Left hindlimb (tissue), 1 donor: ENCODE measurements at regions not wholly inside any gene's neighbourhood (a gene's known extent, or its start where the extent isn't known, plus 50 kb on each side); places are given as distances from the start of the nearest gene placed in this dataset.
"Not testable (repeated sequence)": the region's sequence is repeated elsewhere in the genome, so short reads cannot be mapped to it uniquely, and the experiment has no call there.

Experiments used
- DNase-seq: peaks from one replicate; pipeline ENCODE4 v3.0.0-alpha.2; 2018

GRCh38 chr21:8987896-8988295 lies 1533.5 kb upstream of the TPTE start:
- not testable (repeated sequence) for DNase-seq

DNA sequence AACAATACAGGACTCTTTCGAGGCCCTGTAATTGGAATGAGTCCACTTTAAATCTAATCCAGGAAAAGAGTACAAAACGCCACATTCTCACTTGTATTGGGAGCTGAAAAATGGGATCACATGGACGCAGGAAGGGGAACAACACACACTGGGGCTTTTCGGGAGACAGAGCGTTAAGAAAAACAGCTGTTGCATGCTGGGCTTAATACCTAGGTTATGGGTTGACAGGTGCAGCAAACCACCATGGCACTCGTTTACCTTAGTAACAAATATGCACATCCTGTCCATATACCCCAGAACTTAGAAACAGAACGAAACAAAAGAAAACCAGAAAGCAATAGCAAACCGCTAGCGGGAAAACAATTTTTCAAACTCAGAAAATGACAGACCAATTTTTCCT lies 1532.7 kb upstream of the TPTE start:
- no peak for DNase-seq

DNA sequence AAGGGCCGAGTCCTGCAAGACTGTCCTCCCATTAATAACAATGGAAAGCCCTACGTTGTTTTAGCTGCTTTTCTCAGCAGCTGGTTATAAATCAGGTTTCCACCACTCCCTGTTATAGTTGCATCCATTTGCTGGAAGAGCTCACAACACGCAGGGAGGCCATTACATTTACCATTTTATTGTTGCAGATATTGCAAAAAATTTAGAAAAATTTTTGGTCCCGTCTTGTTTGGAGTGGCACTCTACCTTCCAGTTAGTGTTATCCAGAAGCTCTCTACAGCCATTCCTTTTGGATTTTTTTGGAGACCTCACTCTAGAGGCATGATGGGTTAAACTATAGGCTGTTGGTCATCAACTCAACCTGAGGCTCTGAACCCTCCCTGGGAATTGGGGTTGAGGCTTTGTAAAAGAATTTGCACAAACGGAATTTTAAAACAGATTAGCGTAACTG lies 1532.1 kb upstream of the TPTE start:
- no peak for DNase-seq

- no peak for DNase-seq
Observed at GRCh38 chr21:8989721-8990325, 1531.6 kb upstream of the TPTE start.

GRCh38 chr21:8990326-8991087 lies 1530.9 kb upstream of the TPTE start:
- no peak for DNase-seq

DNA sequence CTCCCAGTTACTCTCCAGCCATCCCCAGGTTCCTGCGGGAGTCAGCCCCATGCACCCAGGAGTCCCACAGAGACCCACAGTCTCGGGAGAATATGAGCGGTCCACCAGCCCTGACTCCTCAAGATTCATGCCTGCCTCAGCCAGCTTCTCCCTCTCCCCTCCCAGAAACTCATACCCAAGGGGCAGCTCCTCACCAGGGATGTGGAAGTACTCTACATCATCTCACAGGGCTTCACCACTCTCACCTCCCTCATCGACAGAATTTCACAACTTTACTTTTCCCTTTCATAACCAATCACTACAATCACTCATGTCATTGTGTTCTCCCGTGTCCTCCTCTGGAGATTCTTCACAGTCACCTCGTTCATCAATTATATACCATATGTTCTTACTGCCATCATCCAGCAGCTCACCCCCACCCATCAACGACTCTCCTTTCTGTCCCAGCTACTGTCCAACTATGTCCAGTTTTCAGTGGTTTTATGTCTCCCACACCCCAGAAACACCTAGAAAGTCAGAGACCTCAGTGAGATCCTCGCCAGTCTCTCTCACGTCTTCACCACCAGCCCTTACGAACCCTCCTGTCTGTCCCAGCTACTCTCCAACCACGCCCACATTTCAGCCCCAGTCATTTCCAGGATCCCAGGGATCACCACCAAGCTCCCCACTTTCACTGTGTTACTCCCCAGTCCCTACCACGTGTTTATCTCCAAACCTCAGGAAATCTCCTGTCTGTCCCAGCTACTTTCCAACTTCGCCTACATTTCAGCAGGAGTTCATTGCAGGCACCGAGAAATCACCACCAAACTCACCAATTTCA lies 1530.1 kb upstream of the TPTE start:
- DNase-seq, result no peak

DNA sequence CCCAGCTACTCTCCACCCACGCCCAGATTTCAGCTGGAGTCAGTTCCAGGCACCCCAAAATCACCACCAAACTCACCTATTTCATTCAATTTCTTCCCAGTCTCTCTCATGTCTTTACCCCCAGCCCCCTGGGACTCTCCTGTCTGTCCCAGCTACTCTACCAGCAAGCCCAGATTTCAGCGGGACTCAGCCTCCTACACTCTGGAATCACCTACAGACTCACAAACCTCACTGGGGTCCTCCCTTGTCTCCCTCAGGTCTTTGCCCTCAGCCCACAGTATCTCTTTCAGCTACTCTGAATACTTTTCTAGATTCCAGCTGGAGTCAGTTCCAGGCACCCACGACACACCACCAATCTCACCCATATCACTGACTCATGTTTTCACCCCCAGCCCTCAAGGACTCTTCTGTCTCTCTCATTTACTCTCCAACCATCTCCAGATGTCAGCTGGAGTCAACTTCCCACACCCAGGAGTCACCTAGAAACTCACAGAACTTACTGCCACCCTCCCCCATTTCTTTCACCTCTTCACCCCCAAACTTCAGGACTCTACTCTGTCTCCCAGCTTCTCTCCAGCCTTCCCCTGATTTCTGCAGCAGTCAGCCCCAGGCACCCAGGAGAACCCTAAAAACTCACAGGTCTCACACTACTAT lies 1529.3 kb upstream of the TPTE start:
- DNase-seq, result no peak

- DNase-seq, result no peak
Observed at GRCh38 chr21:8992731-8993174, 1528.6 kb upstream of the TPTE start.

- DNase-seq, result no peak
Observed at GRCh38 chr21:8993284-8993942, 1528.0 kb upstream of the TPTE start.

GRCh38 chr21:8993943-8994639 lies 1527.3 kb upstream of the TPTE start:
- DNase-seq, result no peak

DNA sequence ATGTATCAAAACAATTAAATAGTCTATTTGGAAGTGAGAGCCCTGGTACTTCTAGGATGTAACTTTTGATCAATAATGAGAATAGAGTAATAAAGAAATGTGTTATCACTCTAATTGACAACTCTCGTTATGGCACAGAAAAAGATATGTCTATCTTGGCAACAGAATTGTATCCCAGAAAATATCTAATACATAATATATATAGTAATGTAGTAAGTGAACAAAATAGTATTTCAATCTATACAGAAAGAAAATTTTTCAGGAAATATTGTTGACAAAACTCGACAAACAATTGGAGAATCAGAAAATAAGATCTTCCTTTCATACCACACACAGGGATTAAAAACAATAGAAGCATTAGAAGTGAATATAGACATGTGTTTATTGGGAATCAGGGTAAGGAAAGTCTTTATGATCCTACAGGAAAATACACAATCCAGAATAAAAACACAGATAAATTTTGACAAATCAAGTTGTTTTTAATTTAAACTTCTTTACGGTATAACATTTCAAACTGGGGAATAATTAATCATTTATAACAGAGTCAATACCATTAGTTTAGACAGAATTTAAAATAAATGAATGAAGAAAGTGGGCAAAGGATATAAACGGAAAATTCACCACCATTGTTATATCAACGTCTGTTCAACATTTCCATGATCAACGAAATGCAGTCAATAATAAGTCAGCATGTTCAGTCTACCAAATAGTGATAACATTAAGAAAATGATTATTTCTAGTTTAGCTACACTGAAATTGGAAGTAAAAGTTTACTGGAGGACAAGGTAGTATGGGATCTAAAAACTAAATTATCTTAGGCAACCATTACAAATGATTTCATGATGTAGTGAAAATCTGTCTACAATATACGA lies 1526.5 kb upstream of the TPTE start:
- DNase-seq, result no peak

DNA sequence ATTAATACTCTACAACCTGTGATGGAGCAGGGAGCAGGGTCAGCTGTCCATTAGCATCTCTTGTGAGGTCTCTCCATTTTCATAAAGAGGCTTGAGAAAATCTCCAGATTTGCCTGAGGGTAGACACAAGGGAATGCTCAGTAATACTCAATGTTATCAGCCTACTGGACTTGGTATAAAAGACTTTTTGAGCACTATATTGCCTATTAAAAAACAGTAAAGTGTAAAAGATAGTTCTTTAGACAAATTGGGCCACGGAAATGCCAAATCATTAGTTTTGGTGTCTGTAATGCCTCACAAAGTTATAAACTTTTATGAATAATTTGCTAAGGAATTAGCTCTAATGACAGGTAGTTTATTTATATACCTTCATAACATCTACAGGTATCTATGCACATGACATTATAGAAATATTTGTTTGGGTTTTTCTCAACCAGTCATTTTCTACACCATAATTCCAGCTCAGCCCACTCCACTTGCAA lies 1524.9 kb upstream of the TPTE start:
- DNase-seq, result not testable (repeated sequence)

DNA sequence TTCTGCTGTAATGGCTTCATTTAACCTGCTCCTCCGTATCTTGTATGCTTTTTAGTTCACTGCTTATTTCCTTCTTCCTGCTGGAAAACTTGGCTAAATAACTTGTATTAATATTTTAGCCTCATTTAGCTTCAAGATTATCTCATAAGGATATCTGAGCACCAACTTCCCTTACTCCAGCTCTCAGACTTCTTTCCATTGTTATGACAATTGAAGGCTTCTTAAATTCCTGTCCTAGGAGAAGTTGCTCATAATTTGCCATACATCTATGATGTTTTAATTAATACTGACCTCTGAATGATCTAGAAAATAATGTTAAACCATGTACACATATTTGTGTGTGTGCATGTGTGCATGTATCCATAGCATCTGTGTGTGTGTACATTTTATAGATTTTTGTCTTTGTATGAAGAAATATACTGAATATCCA lies 1524.4 kb upstream of the TPTE start:
- no peak for DNase-seq

GRCh38 chr21:8997443-8998390 lies 1523.7 kb upstream of the TPTE start:
- DNase-seq, result not testable (repeated sequence)

- DNase-seq, result not testable (repeated sequence)
Observed at GRCh38 chr21:8998480-8998879, 1522.9 kb upstream of the TPTE start.

DNA sequence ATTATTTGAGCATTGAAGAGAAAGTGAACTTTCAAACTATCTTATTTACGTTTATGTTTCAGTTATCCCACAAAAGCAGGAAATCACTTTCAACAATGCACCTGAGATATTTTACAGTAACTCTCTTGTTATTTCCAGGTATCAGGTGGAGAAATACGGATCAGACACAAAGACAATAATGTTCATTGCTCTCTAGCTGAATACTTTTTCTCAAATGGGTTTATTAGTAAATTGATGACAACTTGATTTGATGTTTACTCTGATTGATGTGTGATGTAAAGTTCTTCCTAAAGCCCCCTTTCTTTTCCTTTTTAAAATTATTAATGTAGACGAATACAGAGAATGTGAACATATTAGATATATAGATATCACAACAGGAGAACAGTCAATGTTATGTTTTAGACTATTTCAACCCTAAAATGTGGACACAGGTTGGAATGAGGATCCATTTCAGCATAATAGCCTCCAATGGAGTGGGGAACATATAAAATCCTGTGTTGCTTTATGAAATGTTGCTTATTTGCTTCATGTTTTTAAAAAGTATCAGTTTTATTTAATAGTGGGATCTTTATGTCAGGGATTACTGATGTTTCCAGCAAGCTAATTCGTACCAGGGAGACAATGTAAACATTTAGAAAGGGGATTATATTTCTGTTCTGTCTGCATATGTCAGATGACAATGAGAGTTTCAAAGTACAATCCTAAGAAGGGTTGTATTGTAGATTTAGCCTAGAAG lies 1522.3 kb upstream of the TPTE start:
- DNase-seq, result no peak

DNA sequence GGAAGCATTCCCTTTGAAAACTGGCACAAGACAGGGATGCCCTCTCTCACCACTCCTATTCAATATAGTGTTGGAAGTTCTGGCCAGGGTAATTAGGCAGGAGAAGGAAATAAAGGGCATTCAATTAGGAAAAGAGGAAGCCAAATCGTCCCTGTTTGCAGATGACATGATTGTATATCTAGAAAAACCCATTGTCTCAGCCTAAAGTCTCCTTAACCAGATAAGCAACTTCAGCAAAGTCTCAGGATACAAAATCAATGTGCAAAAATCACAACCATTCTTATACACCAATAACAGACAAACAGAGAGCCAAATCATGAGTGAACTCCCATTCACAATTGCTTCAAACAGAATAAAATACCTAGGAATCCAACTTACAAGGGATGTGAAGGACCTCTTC lies 1521.3 kb upstream of the TPTE start:
- not testable (repeated sequence) for DNase-seq

DNA sequence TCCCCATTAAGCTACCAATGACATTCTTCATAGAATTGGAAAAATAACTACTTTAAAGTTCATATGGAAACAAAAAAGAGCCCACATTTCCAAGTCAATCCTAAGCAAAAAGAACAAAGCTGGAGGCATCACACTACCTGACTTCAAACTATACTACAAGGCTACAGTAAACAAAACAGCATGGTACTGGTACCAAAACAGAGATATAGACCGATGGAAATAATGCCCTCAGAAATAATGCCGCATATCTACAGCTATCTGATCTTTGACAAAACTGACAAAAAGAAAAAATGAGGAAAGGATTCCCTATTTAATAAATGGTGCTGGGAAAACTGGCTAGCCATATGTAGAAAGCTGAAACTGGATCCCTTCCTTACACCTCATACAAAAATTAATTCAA lies 1520.7 kb upstream of the TPTE start:
- not testable (repeated sequence) for DNase-seq
